ENCODE measurements at regions not wholly inside any gene's neighbourhood (a gene's known extent, or its start where the extent isn't known, plus 50 kb on each side); places are given as distances from the start of the nearest gene placed in this dataset.

DNA sequence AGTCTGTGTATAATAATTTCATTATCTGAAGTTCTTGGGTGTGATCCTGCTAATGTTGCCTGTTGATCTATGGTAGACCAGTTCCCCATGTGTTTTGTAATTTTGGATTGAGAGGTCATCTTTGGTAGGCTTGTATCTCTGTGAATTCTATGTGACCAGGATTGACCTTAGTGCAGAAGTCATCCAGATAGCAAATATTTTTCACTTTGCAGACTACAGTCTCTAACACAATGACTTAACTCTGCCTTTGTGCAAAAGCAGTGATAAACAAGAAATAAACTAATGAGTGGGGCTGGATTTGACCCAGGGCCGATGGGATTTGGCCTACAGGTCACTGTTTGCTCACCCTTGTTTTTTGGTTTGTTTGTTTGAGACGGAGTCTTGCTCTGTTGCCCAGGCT, 144.6 kb upstream of the MYL2 start:
- Histone ChIP-seq H3K27me3 (ENCODE audit: control insufficient read depth in 3 of 3, insufficient read depth in 3 of 3, low read length in 2 of 3) (no peaks in the 10 kb centered on the region), H3K36me3 (ENCODE audit: control insufficient read depth in 4 of 4, insufficient read depth in 4 of 4, low read length in 4 of 4) (no peaks in the 10 kb centered on the region), H3K4me1 (ENCODE audit: control insufficient read depth in 5 of 5, insufficient read depth in 5 of 5, low read length in 5 of 5) (peaks cover 0 to 6% (median 0%) of the 10 kb centered on the region in 5 donors), H3K27ac (ENCODE audit: low read depth in 1 of 2, low read length in 1 of 2) (no peak overlapping the region), H3K4me3 (no peak overlapping the region), H3K9ac (ENCODE audit: insufficient read depth in 1 of 2, low read length in 2 of 2) (no peak overlapping the region), H3K9me3 (ENCODE audit: control insufficient read depth in 4 of 4, insufficient read depth in 3 of 4, low read length in 3 of 4) (peaks cover 0 to 1% (median 0%) of the 10 kb centered on the region in 4 donors)
- TF ChIP-seq, protein P1, sequence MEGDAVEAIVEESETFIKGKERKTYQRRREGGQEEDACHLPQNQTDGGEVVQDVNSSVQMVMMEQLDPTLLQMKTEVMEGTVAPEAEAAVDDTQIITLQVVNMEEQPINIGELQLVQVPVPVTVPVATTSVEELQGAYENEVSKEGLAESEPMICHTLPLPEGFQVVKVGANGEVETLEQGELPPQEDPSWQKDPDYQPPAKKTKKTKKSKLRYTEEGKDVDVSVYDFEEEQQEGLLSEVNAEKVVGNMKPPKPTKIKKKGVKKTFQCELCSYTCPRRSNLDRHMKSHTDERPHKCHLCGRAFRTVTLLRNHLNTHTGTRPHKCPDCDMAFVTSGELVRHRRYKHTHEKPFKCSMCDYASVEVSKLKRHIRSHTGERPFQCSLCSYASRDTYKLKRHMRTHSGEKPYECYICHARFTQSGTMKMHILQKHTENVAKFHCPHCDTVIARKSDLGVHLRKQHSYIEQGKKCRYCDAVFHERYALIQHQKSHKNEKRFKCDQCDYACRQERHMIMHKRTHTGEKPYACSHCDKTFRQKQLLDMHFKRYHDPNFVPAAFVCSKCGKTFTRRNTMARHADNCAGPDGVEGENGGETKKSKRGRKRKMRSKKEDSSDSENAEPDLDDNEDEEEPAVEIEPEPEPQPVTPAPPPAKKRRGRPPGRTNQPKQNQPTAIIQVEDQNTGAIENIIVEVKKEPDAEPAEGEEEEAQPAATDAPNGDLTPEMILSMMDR (IDR thresholded peaks at IDR 0.05; ENCODE audit: control extremely low read depth, extremely low read depth) = no peak
- WGBS, 2 donors = 88 to 96% methylated on average over 2 of the region's 2 CpGs
- ATAC-seq (ENCODE audit: insufficient read depth, low FRiP score) = no peak
- DNase-seq = no peak

DNA sequence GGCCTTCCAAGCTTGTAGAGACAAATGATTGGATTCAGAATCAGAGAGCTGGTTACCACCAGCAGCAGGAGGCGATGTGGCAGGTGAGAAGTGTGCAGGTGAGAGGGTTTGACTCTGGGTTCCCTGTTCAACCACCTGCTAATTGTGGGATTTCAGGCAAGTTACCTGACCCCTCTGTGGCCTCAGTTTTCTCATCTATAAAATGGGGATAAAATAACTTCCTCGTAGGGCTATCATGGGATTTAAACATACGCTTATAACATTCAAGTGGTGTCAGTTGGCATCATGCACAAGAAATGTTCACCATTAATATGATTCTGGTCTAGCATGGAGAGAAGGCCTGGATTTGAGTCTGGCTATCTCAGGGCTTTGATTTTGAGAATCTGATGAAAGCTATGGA, 143.8 kb upstream of the MYL2 start:
- DNase-seq (no peak), ATAC-seq (ENCODE audit: insufficient read depth, low FRiP score) (no peak)
- 97 to 98% methylated on average over 3 of the region's 3 CpGs for WGBS, 2 donors

DNA sequence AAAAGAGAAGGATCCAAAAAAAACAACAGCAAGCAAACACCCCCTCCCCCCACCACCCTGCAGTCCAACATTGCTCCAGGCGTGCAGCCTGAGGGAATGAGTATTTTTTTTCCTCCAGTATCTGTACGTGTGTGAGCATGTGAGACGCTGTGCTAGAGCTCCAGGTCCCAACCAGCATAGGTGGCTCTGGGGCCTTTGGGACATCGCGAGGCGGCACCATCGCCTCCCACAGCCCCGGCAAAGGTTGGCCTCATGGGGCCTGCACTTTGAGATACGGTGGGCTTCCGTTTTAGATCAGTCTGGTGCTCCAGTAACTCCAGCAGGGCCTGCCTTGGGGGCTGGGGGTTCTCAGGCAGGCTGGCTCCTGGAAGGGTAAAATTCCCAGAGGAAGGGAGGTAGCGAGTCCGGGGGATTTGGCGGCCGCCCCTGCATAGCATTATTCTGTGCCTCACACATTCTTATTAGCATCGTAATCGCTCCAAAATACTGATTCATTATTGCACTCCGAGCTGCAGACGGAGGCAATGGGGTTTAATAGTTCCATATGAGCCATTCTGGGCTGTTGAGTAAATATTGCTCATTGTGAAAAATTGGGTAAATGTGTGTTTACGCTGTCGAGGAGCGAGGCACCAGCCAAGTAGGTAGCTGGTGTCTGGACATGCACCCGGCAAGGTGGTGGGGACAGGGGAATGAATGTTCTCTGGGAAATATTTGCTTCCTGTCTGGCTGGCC, 143.1 kb upstream of the MYL2 start:
- no peak for DNase-seq
- ATAC-seq (ENCODE audit: insufficient read depth, low FRiP score) = no peak
- peaks cover 0 to 6% (median 0%) of the 10 kb centered on the region in 5 donors for H3K4me1 ChIP-seq (ENCODE audit: control insufficient read depth in 5 of 5, insufficient read depth in 5 of 5, low read length in 5 of 5)
- H3K27me3 ChIP-seq (ENCODE audit: control insufficient read depth in 3 of 3, insufficient read depth in 3 of 3, low read length in 2 of 3) = no peaks in the 10 kb centered on the region
- TF ChIP-seq, protein P1 (IDR thresholded peaks at IDR 0.05; ENCODE audit: control extremely low read depth, extremely low read depth) = no peak
- no peaks in the 10 kb centered on the region for H3K9me3 ChIP-seq (ENCODE audit: control insufficient read depth in 4 of 4, insufficient read depth in 3 of 4, low read length in 3 of 4)
- no peak overlapping the region for H3K27ac ChIP-seq (ENCODE audit: low read depth in 1 of 2, low read length in 1 of 2)
- H3K36me3 ChIP-seq (ENCODE audit: control insufficient read depth in 4 of 4, insufficient read depth in 4 of 4, low read length in 4 of 4) = no peaks in the 10 kb centered on the region
- H3K9ac ChIP-seq (ENCODE audit: insufficient read depth in 1 of 2, low read length in 2 of 2) = no peak overlapping the region
- 82 to 93% methylated on average over 22 of the region's 22 CpGs for WGBS, 2 donors
- H3K4me3 ChIP-seq = no peak overlapping the region

More for the DNA sequence above, 143.8 kb upstream of the MYL2 start:
- H3K4me1 ChIP-seq (ENCODE audit: control insufficient read depth in 5 of 5, insufficient read depth in 5 of 5, low read length in 5 of 5) = peaks cover 0 to 6% (median 0%) of the 10 kb centered on the region in 5 donors
- H3K4me3 ChIP-seq = no peak overlapping the region
- H3K9me3 ChIP-seq (ENCODE audit: control insufficient read depth in 4 of 4, insufficient read depth in 3 of 4, low read length in 3 of 4) = no peaks in the 10 kb centered on the region
- H3K36me3 ChIP-seq (ENCODE audit: control insufficient read depth in 4 of 4, insufficient read depth in 4 of 4, low read length in 4 of 4) = no peaks in the 10 kb centered on the region
- no peaks in the 10 kb centered on the region for H3K27me3 ChIP-seq (ENCODE audit: control insufficient read depth in 3 of 3, insufficient read depth in 3 of 3, low read length in 2 of 3)
- no peak overlapping the region for H3K27ac ChIP-seq (ENCODE audit: low read depth in 1 of 2, low read length in 1 of 2)
- H3K9ac ChIP-seq (ENCODE audit: insufficient read depth in 1 of 2, low read length in 2 of 2) = no peak overlapping the region
- TF ChIP-seq, protein P1 (IDR thresholded peaks at IDR 0.05; ENCODE audit: control extremely low read depth, extremely low read depth) = no peak

Data from lung (tissue), 11 donors.